Mucosa of gallbladder (tissue), 1 donor: ENCODE measurements at regions not wholly inside any gene's neighbourhood (a gene's known extent, or its start where the extent isn't known, plus 50 kb on each side); places are given as distances from the start of the nearest gene placed in this dataset.
"Not testable (repeated sequence)": the region's sequence is repeated elsewhere in the genome, so short reads cannot be mapped to it uniquely, and the experiment has no call there.

Experiments used
- DNase-seq: peaks from one replicate; pipeline ENCODE4 v3.0.0-alpha.2; 2020; ENCODE audit warnings: low spot score
- donor health status: DM: no; HTN: no; CAD: no.

DNA sequence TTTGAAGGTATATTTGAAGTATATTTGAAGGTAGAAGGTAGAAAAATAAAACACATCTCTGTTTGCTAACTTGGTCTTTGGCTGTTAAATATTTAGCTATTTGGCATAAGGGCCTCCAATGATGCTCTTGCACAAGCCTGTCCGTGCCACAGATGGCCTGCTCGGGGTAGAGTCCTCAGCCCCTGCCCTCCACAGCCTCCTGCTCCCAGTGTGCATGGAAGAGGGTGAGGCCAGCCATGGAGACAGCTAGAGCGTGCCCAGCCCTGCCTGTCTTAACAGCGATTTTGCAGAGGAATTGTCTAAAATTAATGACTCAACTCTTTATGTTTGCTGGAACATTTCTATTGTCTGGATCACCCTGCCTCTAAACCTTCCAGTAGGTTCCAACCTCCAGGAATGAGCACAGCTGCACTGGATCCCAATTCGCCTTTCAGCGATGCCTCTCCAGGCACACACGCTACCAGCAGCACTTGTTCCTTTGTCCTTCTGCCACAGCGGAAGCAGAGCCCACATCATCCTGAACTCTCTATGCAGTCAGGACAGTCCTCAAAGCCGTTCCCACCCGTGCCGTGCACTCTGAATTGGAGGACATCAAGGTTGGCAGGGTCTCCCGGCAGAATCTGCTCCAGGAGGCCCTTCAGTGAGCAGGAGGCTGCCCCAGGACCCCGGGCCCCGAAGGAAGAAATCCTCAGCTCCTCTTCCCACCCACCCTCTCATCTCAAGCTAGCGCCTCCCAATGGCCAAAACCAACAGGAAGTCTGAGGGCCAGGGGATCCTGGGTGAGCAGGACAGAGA, 254.0 kb upstream of the IRX1 start:
- DNase-seq: no peak

GRCh38 chr5:3340471-3340870, 255.2 kb upstream of the IRX1 start:
- DNase-seq: no peak

DNA sequence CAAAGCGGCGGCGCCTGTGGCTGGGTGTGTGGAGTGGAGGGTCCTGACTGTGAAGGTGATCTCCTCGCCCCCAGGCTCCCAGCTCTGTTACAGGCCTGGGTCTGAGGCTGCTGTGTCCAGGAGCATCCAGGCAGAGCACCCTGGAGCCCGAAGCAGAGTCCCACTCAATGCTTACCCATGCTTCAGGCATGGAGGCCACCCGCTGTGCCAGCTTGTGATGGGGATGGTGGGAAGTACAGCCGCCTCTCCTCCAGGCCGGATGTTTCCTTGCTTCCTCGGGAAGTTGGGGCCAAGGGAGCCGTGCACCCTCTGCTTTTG, 255.9 kb upstream of the IRX1 start:
- DNase-seq: no peak

DNA sequence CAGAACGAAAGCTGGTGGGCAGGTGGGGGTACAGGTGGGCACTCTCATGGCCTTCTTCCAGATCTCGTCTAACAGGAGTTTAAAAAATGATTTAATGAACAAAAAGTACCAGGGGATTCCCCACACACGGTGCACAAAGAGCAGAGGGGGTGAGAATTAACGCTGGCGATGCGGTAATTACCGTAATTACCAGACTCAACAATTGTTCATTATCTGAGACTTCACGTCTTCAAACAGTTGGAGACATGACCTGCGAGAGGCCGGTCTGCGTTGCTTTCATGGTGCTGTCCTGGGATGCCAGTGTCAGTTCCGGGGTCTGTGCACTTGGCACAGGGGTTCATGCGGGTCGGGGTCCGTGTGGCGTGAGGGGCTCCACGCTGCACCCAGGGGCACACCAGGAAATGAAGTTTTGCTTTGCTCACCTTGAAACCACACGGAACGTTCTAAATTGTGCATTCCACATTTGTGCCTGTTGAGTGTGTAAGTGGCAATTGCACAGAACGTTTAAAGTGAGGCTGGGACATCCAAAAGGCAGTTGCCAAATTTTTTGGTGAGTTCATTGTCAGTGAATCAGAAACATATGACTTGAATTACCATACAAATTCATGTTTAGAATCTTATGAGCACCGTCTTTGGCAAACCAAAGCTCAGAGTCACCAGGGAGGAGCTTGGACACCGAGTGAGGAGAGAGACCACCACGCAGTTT, 256.4 kb upstream of the IRX1 start:
- DNase-seq: no peak

- DNase-seq: no peak
These were observed 257.7 kb upstream of the IRX1 start for GRCh38 chr5:3337812-3338541.

DNA sequence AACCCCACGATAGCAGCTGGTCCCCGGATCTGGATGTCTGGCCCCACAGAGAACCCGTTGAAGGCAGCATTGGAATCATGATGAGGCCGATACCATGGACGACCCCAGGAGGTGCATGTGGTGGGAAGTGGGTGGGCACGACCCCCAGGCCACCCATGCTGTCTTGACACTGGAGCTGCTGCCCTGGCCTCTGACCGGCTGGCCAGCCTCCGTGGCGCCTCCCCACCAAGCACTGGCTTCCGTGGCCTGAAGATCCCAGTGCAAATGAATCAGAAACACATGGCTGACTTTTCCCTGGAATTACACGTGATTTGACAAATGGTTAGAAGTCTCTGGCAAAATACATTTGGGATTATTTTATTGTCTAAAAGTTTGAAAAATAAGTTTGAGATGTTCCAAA, 259.0 kb upstream of the IRX1 start:
- no peak for DNase-seq

DNA sequence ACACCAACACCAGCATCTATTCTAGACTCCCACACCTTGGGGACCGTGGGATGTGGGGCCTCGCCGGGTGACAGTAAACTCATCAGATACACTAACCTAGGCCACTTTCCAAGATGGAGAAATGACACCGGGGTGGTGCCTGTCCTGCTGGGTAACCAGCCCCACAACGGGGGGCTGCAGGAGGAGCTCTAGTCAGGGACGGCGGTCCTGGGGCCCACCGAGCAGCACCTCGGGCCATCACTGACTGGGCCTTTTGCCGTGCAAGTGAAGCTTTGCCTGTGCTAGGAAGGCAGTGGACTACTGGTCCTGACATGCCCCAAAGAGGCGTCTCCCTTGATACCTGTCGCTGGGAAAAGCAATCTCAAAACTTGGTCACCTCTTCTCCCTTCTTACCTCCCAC, 260.3 kb upstream of the IRX1 start:
- no peak for DNase-seq

DNA sequence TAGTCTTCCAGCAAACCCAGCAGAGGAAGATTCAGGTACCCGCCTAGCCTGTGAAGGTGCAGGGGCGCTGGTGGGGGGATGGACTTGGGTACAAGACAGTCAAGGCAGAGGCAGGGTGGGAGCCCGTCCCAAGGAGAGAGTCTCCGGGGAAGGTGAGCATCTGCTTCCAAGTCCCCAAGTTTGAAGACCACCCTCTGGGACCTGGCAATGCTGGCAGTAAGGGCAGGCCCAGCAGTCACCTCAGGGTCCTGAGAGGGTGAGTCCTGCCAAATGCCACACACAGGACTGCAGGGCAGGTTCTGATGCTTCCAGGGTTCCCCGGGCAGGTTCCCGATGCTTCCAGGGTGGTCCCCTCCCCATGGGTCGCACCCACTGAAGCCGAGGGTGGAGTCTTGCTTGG, 261.8 kb upstream of the IRX1 start:
- no peak for DNase-seq

DNA sequence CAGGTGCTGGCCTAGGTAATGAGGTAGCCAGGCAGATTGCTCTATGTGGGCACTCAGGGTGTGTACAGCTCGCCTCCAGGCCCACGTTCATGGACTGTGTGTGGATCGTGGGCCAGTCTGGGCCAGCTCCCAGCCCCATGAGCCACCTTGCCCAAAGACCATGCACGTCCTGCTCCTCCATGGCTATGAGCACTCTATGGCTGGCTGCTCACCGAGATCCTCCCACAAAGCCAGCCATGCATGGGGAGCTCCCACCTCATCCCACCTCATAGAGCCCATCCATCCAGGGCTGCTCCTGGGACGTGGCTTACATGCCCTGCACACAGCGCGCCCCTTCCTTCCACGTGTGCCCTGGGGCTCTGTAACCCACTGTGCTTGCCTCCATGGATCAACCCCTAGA, 262.5 kb upstream of the IRX1 start:
- DNase-seq: no peak

- DNase-seq: no peak
These were observed 263.8 kb upstream of the IRX1 start for GRCh38 chr5:3331819-3332218.

DNA sequence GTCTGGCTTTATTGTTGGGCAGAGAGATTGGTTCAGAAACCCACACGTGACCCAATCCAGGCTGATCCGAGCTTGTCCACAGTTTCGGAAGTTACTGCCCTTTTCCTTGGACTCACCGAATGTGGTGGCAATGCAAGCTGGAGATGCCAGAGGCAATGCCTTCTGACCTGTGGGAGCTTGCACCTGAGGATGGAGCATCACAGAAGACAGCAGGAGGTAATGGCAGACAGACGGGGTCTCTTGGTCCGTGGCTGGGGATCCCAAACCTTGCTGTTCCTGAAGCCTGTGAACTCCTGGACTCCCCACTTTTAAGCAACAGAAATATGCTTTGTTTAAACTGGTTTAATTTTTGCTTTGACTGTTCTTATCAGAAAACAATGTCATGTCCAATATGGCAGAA, 265.2 kb upstream of the IRX1 start:
- DNase-seq: no peak

DNA sequence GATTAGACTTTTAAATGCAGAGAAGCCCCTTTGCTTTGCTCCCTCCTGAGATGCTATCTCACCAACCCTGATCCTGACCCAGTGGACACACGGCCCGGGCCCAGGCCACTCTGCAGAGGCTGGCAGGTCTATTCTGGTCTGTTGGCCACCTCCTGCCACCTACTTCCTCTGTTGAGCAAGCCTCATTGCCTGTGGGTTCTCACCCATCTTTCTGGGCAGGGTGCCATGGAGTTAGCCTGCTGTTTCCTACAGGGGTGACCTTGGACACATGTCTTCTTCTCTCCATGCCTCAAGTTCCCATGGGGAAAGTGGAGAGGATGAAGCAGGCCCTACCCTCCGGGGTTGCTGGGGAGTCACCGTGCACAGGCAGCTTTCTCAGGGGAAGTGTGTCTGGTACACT, 266.2 kb upstream of the IRX1 start:
- DNase-seq: no peak

- no peak for DNase-seq
These were observed 268.8 kb upstream of the IRX1 start for GRCh38 chr5:3326841-3327232.

DNA sequence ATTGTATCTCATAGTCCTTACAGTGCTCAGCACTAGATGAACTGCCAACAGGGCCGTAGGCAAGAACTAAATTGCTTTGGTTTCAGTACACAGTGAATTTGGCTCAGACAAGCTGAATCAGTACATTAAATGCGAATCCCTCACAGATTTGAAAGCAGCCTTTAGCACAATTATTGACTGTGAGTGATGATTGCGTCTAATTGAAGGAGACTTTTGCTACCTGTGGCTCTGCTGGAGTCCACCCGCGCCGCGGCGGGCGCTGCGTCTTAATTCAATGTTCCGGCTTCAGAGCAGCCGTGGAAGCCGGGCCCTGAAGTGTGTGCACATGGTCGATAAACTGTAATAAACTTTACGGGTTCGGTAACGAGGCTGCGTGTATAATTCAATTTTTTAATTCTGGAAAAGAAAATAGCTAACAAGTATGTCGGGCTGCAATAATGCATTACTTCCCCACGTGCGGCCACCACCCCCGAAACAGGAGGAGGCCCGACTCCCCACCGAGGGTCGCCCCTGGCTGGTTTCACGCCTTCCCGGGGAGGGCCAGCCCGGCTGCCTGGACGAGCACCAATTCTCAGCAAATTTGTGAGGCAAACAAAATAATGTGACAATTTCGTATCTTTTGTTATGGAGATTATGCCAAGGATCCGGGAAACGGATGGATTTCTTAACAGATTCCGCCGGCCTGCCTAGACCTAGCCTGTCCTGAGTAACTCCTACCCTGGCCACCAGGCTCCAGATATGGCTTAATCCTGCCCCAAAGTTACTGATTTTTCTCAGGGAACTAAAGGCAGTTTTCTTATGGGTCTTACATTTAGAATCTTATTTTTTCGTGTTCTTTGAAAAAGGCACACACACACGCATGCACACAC, 269.4 kb upstream of the IRX1 start:
- no peak for DNase-seq

DNA sequence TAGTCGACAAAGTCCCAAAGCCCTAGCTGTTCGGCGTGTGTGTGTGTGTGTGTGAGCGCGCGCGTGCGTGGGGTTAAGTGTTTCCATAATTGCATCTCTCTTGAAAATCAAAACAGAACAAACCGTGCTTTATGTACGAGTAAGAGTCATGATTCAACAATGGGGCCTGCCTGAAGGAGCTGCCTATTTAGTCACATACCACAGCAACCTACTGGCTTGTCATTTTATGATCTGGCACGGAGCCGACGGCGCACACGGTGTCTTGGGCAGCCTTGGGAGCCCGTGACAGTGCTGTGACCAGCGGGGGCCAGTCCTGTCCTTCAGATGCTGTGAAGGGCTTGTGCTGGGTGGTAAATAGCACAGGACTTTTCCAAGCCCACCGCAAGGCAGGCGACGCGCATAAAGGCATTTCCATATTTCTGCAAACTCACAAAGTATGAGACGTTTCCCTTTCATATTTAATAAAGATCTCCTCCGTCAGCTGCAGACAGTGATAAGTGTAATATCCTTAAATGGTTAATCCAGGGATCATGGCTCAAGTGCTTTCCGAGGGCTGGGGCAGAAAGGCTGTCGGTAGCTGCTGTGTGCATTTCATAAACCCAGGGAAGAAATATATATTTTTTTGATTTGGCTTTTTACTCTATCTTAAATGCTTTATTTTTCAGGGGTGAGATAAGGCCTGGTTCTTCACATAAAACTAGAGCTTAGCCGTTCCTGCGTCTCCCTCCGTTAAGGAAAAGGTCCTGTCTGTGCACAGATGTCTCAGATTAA, 270.2 kb upstream of the IRX1 start:
- DNase-seq: no peak

DNA sequence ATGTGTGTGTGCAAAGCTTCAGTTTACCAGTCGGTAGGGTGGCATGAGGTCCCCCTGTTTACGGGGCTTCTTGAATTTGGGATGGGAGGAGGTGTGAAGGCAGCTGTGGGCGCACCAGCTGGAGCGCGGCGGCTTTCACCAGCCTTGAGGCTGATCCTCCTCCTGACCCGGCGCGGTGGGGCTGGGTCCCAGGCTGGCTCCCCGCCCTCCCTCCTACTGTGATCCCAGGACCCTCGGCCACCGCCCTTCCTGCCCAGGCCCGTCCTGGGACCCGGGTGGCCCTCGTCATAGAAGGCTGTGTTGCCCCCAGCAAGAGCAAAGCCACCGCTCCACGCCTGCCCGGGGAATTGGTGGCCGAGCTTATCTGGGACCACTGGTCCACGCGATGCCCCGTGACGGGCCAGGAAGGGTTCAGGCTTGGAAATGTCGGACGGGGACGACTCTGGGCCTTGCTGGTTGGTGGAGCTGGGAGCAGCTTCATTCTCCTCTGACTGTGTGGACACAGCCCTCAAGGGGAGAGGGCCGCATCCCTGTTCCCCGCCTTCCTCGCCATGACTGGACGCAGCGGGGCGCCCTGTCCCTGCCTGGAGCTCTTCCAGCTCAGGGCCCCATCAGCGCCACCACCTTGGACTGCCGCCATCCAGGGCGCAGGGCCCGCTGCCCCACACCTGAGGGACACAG, 271.1 kb upstream of the IRX1 start:
- DNase-seq: no peak

DNA sequence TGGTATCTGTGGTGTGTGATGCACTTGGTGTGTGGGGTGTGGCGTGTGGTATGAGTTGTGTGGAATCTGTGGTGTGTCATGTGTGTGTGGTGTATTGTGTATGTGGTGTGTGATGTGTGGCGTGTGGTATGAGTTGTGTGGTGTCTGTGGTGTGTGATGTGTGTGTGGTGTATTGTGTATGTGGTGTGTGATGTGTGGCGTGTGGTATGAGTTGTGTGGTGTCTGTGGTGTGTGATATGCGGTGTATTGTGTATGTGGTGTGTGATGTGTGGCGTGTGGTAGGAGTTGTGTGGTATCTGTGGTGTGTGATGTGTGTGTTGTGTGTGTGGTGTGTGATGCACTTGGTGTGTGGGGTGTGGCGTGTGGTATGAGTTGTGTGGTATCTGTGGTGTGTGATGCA, 271.7 kb upstream of the IRX1 start:
- DNase-seq: not testable (repeated sequence)

DNA sequence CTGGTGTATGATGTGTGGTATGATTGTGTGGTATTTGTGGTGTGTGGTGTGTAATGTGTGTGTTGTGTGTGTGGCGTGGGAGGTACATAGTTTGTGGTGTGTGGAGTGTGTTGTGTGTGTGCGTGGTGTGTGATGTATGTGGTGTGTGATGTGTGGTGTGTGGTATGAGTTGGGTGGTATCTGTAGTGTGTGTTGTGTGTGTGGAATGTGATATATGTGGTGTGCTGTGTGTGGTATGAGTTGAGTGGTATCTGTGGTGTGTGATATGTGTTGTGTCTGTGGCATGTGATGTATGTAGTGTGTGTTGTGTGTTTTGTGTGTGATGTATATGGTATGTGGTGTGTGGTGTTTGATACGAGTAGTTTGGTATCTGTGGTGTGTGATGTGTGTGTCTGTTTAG, 272.5 kb upstream of the IRX1 start:
- no peak for DNase-seq

DNA sequence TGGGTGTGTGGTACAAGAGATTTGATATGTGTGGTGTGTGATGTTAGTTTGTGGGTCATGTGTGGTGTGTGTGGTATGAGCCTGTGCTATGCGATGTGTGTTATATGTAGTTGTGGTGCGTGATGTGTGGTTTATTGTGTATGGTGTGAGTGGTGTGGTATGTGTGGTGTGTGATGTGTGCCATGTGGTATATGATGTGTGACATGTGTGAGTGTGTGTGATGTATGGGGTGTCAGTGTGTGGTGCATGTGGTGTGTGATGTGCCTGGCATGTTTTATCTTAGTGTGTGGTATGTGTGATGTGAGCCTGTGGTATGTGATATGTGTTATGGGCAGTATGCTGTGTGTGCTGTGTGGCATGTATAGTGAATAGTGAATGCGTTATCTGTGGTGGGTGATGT, 273.0 kb upstream of the IRX1 start:
- DNase-seq: no peak

- no peak for DNase-seq
These were observed 273.7 kb upstream of the IRX1 start for GRCh38 chr5:3321923-3322322.
